Smooth muscle cell (in vitro differentiated cells): ENCODE measurements at regions not wholly inside any gene's neighbourhood (a gene's known extent, or its start where the extent isn't known, plus 50 kb on each side); places are given as distances from the start of the nearest gene placed in this dataset.

Experiments used
- DNase-seq: peaks from one replicate; lab custom pipeline; 2025; ENCODE audit not compliant: unreplicated experiment; lab: John Stamatoyannopoulos, UW
- H2AFZ ChIP-seq: fragments of 200-600 bp; sonication (generic); 2 replicates; pipeline ENCODE4 v1.6.0; 2016; ENCODE audit warnings: antibody characterized with exemption, low read depth, mild to moderate bottlenecking
- H3F3A ChIP-seq: fragments of 200-600 bp; sonication (generic); 2 replicates; pipeline ENCODE4 v1.6.0; 2017; ENCODE audit warnings: antibody characterized with exemption, low read depth
- H3K27ac ChIP-seq: fragments of 200-600 bp; sonication (generic); 2 replicates; pipeline ENCODE4 v1.5.1; 2016; ENCODE audit warnings: low read depth, mild to moderate bottlenecking
- H3K27me3 ChIP-seq: fragments of 200-600 bp; sonication (generic); 2 replicates; pipeline ENCODE4 v1.6.1; 2016; ENCODE audit warnings: low read depth, mild to moderate bottlenecking
- H3K36me3 ChIP-seq: fragments of 200-600 bp; sonication (generic); 2 replicates; pipeline ENCODE4 v1.5.1; 2016; ENCODE audit warnings: low read depth
- H3K4me1 ChIP-seq: fragments of 200-600 bp; sonication (generic); 2 replicates; pipeline ENCODE4 v1.5.1; 2016; ENCODE audit warnings: low read depth
- H3K4me2 ChIP-seq: fragments of 200-600 bp; sonication (generic); 2 replicates; pipeline ENCODE4 v1.6.0; 2016; ENCODE audit warnings: mild to moderate bottlenecking
- H3K4me3 ChIP-seq: fragments of 200-600 bp; sonication (generic); 2 replicates; pipeline ENCODE4 v1.5.1; 2016; ENCODE audit warnings: mild to moderate bottlenecking
- H3K79me2 ChIP-seq: fragments of 200-600 bp; sonication (generic); 2 replicates; pipeline ENCODE4 v1.6.0; 2016; ENCODE audit warnings: low read depth, mild to moderate bottlenecking
- H3K9ac ChIP-seq: fragments of 200-600 bp; sonication (generic); 2 replicates; pipeline ENCODE4 v1.6.0; 2016; ENCODE audit warnings: low read depth
- H3K9me3 ChIP-seq: fragments of 200-600 bp; sonication (generic); replicated peaks from 2 replicates; pipeline ENCODE4 v1.5.1; 2016; ENCODE audit warnings: low read depth
- H4K20me1 ChIP-seq: fragments of 200-600 bp; sonication (generic); 2 replicates; pipeline ENCODE4 v1.6.0; 2016; ENCODE audit warnings: low read depth
- WGBS: methylation state at CpG from one replicate; pipeline ENCODE4 v1.1.7; 2016; ENCODE audit warnings: low lambda C conversion rate; 5-methylcytosine and 5-hydroxymethylcytosine counted together
- TF ChIP-seq, protein P1 (sequence below): fragments of 200-600 bp; sonication (generic); IDR thresholded peaks from 2 replicates; pipeline ENCODE4 v1.5.1; 2017; ENCODE audit warnings: borderline replicate concordance, mild to moderate bottlenecking, antibody characterized with exemption; ENCODE audit not compliant: insufficient read depth, poor library complexity, severe bottlenecking

DNA sequence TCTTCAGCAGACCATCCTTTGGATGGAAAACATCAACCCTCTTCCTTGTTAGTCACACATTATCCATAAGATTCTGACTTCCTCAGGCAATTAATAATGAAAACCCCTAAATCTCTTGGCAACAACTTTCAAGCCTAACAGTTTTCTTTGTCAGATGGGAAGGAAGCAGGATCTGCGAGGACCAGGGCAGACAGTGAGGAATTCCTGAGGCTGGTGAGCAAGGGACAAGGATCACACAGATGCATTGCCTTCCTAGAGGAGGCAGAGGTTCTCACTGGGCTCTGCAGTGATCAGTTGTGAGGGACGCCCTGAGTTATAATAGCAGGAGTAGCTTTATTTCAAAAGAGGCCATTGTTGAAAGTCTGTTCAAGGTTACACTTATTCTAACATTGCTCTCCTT lies 195.4 kb downstream of the SLIT2 start:
- TF ChIP-seq, protein P1, sequence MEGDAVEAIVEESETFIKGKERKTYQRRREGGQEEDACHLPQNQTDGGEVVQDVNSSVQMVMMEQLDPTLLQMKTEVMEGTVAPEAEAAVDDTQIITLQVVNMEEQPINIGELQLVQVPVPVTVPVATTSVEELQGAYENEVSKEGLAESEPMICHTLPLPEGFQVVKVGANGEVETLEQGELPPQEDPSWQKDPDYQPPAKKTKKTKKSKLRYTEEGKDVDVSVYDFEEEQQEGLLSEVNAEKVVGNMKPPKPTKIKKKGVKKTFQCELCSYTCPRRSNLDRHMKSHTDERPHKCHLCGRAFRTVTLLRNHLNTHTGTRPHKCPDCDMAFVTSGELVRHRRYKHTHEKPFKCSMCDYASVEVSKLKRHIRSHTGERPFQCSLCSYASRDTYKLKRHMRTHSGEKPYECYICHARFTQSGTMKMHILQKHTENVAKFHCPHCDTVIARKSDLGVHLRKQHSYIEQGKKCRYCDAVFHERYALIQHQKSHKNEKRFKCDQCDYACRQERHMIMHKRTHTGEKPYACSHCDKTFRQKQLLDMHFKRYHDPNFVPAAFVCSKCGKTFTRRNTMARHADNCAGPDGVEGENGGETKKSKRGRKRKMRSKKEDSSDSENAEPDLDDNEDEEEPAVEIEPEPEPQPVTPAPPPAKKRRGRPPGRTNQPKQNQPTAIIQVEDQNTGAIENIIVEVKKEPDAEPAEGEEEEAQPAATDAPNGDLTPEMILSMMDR = no peak
- DNase-seq = no peak
- Histone ChIP-seq H3K4me3 (no peak overlapping the region), H2AFZ (no peak overlapping the region), H3K4me1 (peaks cover 13% of the 10 kb centered on the region), H3K36me3 (no peaks in the 10 kb centered on the region), H3F3A (peaks cover 6% of the 10 kb centered on the region), H3K9me3 (no peaks in the 10 kb centered on the region), H3K4me2 (no peak overlapping the region), H3K9ac (no peak overlapping the region), H4K20me1 (peaks cover 79% of the 10 kb centered on the region), H3K27ac (no peak overlapping the region), H3K27me3 (peaks cover 15% of the 10 kb centered on the region), H3K79me2 (no peaks in the 10 kb centered on the region)
- 51% methylated on average over 2 of the region's 2 CpGs for WGBS

- DNase-seq = no peak
- Histone ChIP-seq H4K20me1 (peaks cover 57% of the 10 kb centered on the region), H3K4me3 (no peak overlapping the region), H3K79me2 (no peaks in the 10 kb centered on the region), H3K27ac (no peak overlapping the region), H3K4me2 (no peak overlapping the region), H3K9ac (no peak overlapping the region), H3F3A (no peaks in the 10 kb centered on the region), H3K4me1 (no peaks in the 10 kb centered on the region), H3K36me3 (no peaks in the 10 kb centered on the region), H3K27me3 (peaks cover 20% of the 10 kb centered on the region), H3K9me3 (no peaks in the 10 kb centered on the region), H2AFZ (no peak overlapping the region)
- 87% methylated on average over 2 of the region's 2 CpGs for WGBS
- TF ChIP-seq, protein P1 = no peak
Observed at GRCh38 chr4:20451986-20452385, 200.3 kb downstream of the SLIT2 start.

- H3K79me2 ChIP-seq = no peaks in the 10 kb centered on the region
- H3F3A ChIP-seq = no peaks in the 10 kb centered on the region
- TF ChIP-seq, protein P1 = no peak
- no peak overlapping the region for H3K4me3 ChIP-seq
- H4K20me1 ChIP-seq = peaks cover 41% of the 10 kb centered on the region
- H3K4me1 ChIP-seq = no peaks in the 10 kb centered on the region
- peaks cover 20% of the 10 kb centered on the region for H3K27me3 ChIP-seq
- H3K36me3 ChIP-seq = no peaks in the 10 kb centered on the region
- H2AFZ ChIP-seq = no peak overlapping the region
- no peak overlapping the region for H3K9ac ChIP-seq
- no peak overlapping the region for H3K4me2 ChIP-seq
- no peak for DNase-seq
- H3K9me3 ChIP-seq = no peaks in the 10 kb centered on the region
- no peak overlapping the region for H3K27ac ChIP-seq
- WGBS = 98% methylated on average over 2 of the region's 2 CpGs
Observed at GRCh38 chr4:20454515-20454914, 202.8 kb downstream of the SLIT2 start.

- no peak for DNase-seq
- Histone ChIP-seq H3K27me3 (peaks cover 11% of the 10 kb centered on the region), H3K79me2 (no peaks in the 10 kb centered on the region), H3K4me3 (no peak overlapping the region), H3K9ac (no peak overlapping the region), H3F3A (no peaks in the 10 kb centered on the region), H3K27ac (no peak overlapping the region), H2AFZ (no peak overlapping the region), H4K20me1 (peaks cover 40% of the 10 kb centered on the region), H3K4me1 (no peaks in the 10 kb centered on the region), H3K36me3 (no peaks in the 10 kb centered on the region), H3K9me3 (no peaks in the 10 kb centered on the region), H3K4me2 (no peak overlapping the region)
- TF ChIP-seq, protein P1 = no peak
Observed at GRCh38 chr4:20456407-20456806, 204.7 kb downstream of the SLIT2 start.
